SK-N-SH (cell line): ENCODE measurements at regions not wholly inside any gene's neighbourhood (a gene's known extent, or its start where the extent isn't known, plus 50 kb on each side); places are given as distances from the start of the nearest gene placed in this dataset.

ENCODE experiments used
- CTCF ChIA-PET: fragments of 300-600, 350-600 bp; formaldehyde crosslinking; extraction: SDS; loops from one replicate; lab custom pipeline; 2021; lab: Yijun Ruan, JAX
- POLR2A ChIA-PET: fragments of 350-600 bp; sonication (Branson Sonifier 250); formaldehyde crosslinking; extraction: SDS; loops from one replicate; lab custom pipeline; 2020; ENCODE audit warnings: antibody characterized with exemption, inconsistent platforms; lab: Yijun Ruan, JAX
- DNase-seq: peaks from one replicate; pipeline ENCODE4 v3.0.0; 2012
- H2AFZ ChIP-seq: fragments of 200-600 bp; sonication (generic); 2 replicates; pipeline ENCODE4 v1.8.1; 2016; ENCODE audit warnings: antibody characterized with exemption, mild to moderate bottlenecking, low read depth
- H3F3A ChIP-seq: fragments of 200-600 bp; sonication (generic); replicated peaks from 2 replicates; pipeline ENCODE3; 2016; ENCODE audit warnings: antibody characterized with exemption, mild to moderate bottlenecking; ENCODE audit not compliant: insufficient read depth
- H3K27ac ChIP-seq, 2 experiments: fragments of 200-500 bp in 1 of 2; fragments of 200-600 bp in 1 of 2; sonication (Bioruptor generic) in 1 of 2; sonication (generic), shearing (Covaris generic) in 1 of 2; 2 replicates each; pipeline versions ENCODE4 v1.5.1 to v1.6.1; 2014 to 2016; ENCODE audit warnings: low read depth in 2 of 2, inconsistent platforms in 1 of 2, low read length in 1 of 2, mild to moderate bottlenecking in 1 of 2, mixed read lengths in 1 of 2
- H3K27me3 ChIP-seq: fragments of 200-600 bp; sonication (generic), shearing (Covaris generic); 2 replicates; pipeline ENCODE4 v1.6.1; 2016; ENCODE audit warnings: mixed run types; ENCODE audit not compliant: insufficient read depth
- H3K36me3 ChIP-seq, 2 experiments: fragments of 200-500 bp in 1 of 2; fragments of 200-600 bp in 1 of 2; sonication (Bioruptor generic) in 1 of 2; sonication (generic) in 1 of 2; replicated peaks in 1 of 2; 2 replicates each; pipeline versions ENCODE3 to v1.5.1; 2014 to 2016; ENCODE audit warnings: low read length in 1 of 2, mild to moderate bottlenecking in 1 of 2; ENCODE audit not compliant: insufficient read depth in 2 of 2, control insufficient read depth in 1 of 2
- H3K4me1 ChIP-seq, 2 experiments: fragments of 200-500 bp in 1 of 2; fragments of 200-600 bp in 1 of 2; sonication (Bioruptor generic) in 1 of 2; sonication (generic), shearing (Covaris generic) in 1 of 2; 2 replicates each; pipeline versions ENCODE4 v1.5.1 to v1.6.1; 2014 to 2016; ENCODE audit warnings: low read depth in 1 of 2, low read length in 1 of 2, mixed run types in 1 of 2; ENCODE audit not compliant: insufficient read depth in 2 of 2, control insufficient read depth in 1 of 2
- H3K4me2 ChIP-seq: fragments of 200-600 bp; sonication (generic), shearing (Covaris generic); 2 replicates; pipeline ENCODE4 v1.6.1; 2017; ENCODE audit warnings: mixed run types
- H3K4me3 ChIP-seq, 2 experiments: fragments of 200-500 bp in 1 of 2; fragments of 200-600 bp in 1 of 2; sonication (Bioruptor generic) in 1 of 2; sonication (generic), shearing (Covaris generic) in 1 of 2; 2 replicates each; pipeline versions ENCODE4 v1.5.1 to v1.8.1; 2014 to 2016; ENCODE audit warnings: low read depth in 2 of 2, inconsistent platforms in 1 of 2, low read length in 1 of 2, mild to moderate bottlenecking in 1 of 2, mixed read lengths in 1 of 2, moderate library complexity in 1 of 2
- H3K79me2 ChIP-seq: fragments of 200-600 bp; sonication (generic); 2 replicates; pipeline ENCODE4 v1.8.1; 2017; ENCODE audit warnings: mild to moderate bottlenecking; ENCODE audit not compliant: insufficient read depth
- H3K9ac ChIP-seq: fragments of 200-600 bp; sonication (generic); 2 replicates; pipeline ENCODE4 v1.6.1; 2017; ENCODE audit warnings: mixed run types
- H3K9me2 ChIP-seq: fragments of 200-600 bp; sonication (generic); 2 replicates; pipeline ENCODE4 v1.6.1; 2017; ENCODE audit warnings: mixed run types
- H3K9me3 ChIP-seq: fragments of 200-600 bp; sonication (generic); 2 replicates; pipeline ENCODE4 v1.6.1; 2017; ENCODE audit warnings: mixed run types, mild to moderate bottlenecking, moderate library complexity
- H4K20me1 ChIP-seq: fragments of 200-600 bp; sonication (generic); 2 replicates; pipeline ENCODE4 v1.6.1; 2017; ENCODE audit warnings: mild to moderate bottlenecking, mixed run types; ENCODE audit not compliant: insufficient read depth
- CHD2 ChIP-seq: fragments of 150-350 bp; IDR thresholded peaks from 2 replicates; pipeline ENCODE4 v1.6.1; 2018; ENCODE audit warnings: low read length; ENCODE audit not compliant: partially characterized antibody
- CTCF ChIP-seq: fragments of 200-600 bp; sonication (generic); IDR thresholded peaks from 2 replicates; pipeline ENCODE4 v1.6.1; 2017; ENCODE audit warnings: antibody characterized with exemption, mild to moderate bottlenecking, moderate library complexity
- EP300 ChIP-seq, 2 experiments: IDR thresholded peaks; 2 replicates each; pipeline versions ENCODE4 v1.4.0 to v1.6.1; 2012; ENCODE audit warnings: borderline replicate concordance in 1 of 2, low read depth in 1 of 2, low read length in 1 of 2
- FOXM1 ChIP-seq: IDR thresholded peaks from 2 replicates; pipeline ENCODE4 v1.4.0; 2012; ENCODE audit warnings: low read depth, mild to moderate bottlenecking
- GABPA ChIP-seq: IDR thresholded peaks from 2 replicates; pipeline ENCODE4 v1.4.0; 2012; ENCODE audit warnings: low read depth, mild to moderate bottlenecking
- MAX ChIP-seq: IDR thresholded peaks from 2 replicates; pipeline ENCODE4 v1.4.0; 2012; ENCODE audit warnings: low read depth
- NFIC ChIP-seq: IDR thresholded peaks from 2 replicates; pipeline ENCODE4 v1.4.0; 2012; ENCODE audit warnings: borderline replicate concordance
- NRF1 ChIP-seq: IDR thresholded peaks from 2 replicates; pipeline ENCODE4 v1.6.1; 2012; ENCODE audit warnings: low read depth, mild to moderate bottlenecking, low read length
- POLR2AphosphoS5 ChIP-seq: IDR thresholded peaks from 2 replicates; pipeline ENCODE4 v1.6.1; 2012; ENCODE audit warnings: low read depth, low read length
- RXRA ChIP-seq: IDR thresholded peaks from 2 replicates; pipeline ENCODE4 v1.4.0; 2012; ENCODE audit warnings: low read depth, mild to moderate bottlenecking, borderline replicate concordance
- TAF1 ChIP-seq: IDR thresholded peaks from 2 replicates; pipeline ENCODE4 v1.6.1; 2012; ENCODE audit warnings: low read depth, mild to moderate bottlenecking, low read length, moderate library complexity, borderline replicate concordance
- TCF12 ChIP-seq: IDR thresholded peaks from 2 replicates; pipeline ENCODE4 v1.4.0; 2012
- TEAD4 ChIP-seq: IDR thresholded peaks from 2 replicates; pipeline ENCODE4 v1.4.0; 2012; ENCODE audit warnings: mild to moderate bottlenecking, borderline replicate concordance; ENCODE audit not compliant: insufficient read depth
- USF1 ChIP-seq: IDR thresholded peaks from 2 replicates; pipeline ENCODE4 v1.4.0; 2012; ENCODE audit warnings: low read depth, borderline replicate concordance
- USF2 ChIP-seq: fragments of 150-350 bp; IDR thresholded peaks from 2 replicates; pipeline ENCODE4 v1.6.1; 2017; ENCODE audit warnings: antibody characterized with exemption, low read length, low read depth, borderline replicate concordance
- YY1 ChIP-seq: IDR thresholded peaks from 2 replicates; pipeline ENCODE4 v1.4.0; 2012; ENCODE audit warnings: low read depth, mild to moderate bottlenecking
- WGBS: methylation state at CpG from one replicate; pipeline ENCODE4 v1.1.6; 2017; ENCODE audit warnings: low lambda C conversion rate; 5-methylcytosine and 5-hydroxymethylcytosine counted together
- TF ChIP-seq, protein P1 (sequence below): IDR thresholded peaks from 2 replicates; pipeline ENCODE4; 2012

DNA sequence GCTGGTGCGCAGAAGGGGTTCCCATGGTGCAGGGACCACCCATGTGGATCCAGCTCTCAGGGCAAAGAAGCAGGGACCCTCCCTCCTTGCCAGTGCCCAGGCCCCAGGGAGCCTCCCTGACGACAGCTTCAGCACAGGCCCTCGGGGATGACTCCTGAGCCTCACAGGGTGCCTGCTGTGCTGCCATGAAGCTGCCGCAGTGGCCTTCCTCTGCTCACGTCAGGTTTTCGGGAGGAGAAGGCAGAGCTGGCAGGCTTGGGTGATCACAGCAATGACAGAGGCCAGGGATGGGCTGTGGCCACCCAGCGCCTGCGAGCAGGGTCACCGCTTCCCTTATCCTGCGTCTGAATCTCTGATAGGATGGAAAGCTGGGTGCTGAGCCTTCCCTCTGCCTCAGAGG, 276.2 kb downstream of the BRD1 start:
- Histone ChIP-seq H3F3A (no peaks in the 10 kb centered on the region), H4K20me1 (no peaks in the 10 kb centered on the region), H3K36me3 (no peaks in the 10 kb centered on the region), H3K9me3 (no peaks in the 10 kb centered on the region), H3K4me2 (no peak overlapping the region), H3K27ac (no peak overlapping the region), H3K9ac (no peak overlapping the region), H3K9me2 (no peaks in the 10 kb centered on the region), H3K27me3 (no peaks in the 10 kb centered on the region; the same call in 1 of the 2 replicates), H3K79me2 (no peaks in the 10 kb centered on the region), H3K4me3 (no peak overlapping the region), H2AFZ (no peak overlapping the region), H3K4me1 (no peaks in the 10 kb centered on the region)
- ChIA-PET CTCF (no interaction called here), POLR2A (no interaction called here)
- no peak for DNase-seq
- WGBS, result 27% methylated on average over 3 of the region's 10 CpGs
- no peak for TF ChIP-seq CHD2

GRCh38 chr22:49550766-49551362, 276.8 kb downstream of the BRD1 start:
- no peaks in the 10 kb centered on the region for H3K9me2 ChIP-seq
- POLR2A ChIA-PET, result no interaction called here
- no peaks in the 10 kb centered on the region for H3F3A ChIP-seq
- no peak overlapping the region for H3K4me3 ChIP-seq
- H3K27ac ChIP-seq, result no peak overlapping the region
- H3K4me2 ChIP-seq, result no peak overlapping the region
- CTCF ChIA-PET, result no interaction called here
- H3K79me2 ChIP-seq, result no peaks in the 10 kb centered on the region
- 42% methylated on average over 11 of the region's 11 CpGs for WGBS
- H3K4me1 ChIP-seq, result no peaks in the 10 kb centered on the region
- no peaks in the 10 kb centered on the region for H4K20me1 ChIP-seq
- TF ChIP-seq GABPA, result no peak
- TF ChIP-seq TCF12, result no peak
- no peak for TF ChIP-seq CHD2
- TF ChIP-seq, all 33 proteins: peak for 0
- no peak for DNase-seq
- Histone ChIP-seq H3K36me3 (no peaks in the 10 kb centered on the region), H2AFZ (no peak overlapping the region), H3K27me3 (no peaks in the 10 kb centered on the region; the same call in 1 of the 2 replicates), H3K9me3 (no peaks in the 10 kb centered on the region), H3K9ac (no peak overlapping the region)

- no peak for DNase-seq
- Histone ChIP-seq H3K4me1 (no peaks in the 10 kb centered on the region), H3K27ac (no peak overlapping the region), H3F3A (no peaks in the 10 kb centered on the region), H3K36me3 (no peaks in the 10 kb centered on the region), H3K9ac (no peak overlapping the region), H2AFZ (no peak overlapping the region), H3K9me2 (no peaks in the 10 kb centered on the region), H3K27me3 (no peaks in the 10 kb centered on the region; the same call in 1 of the 2 replicates), H3K4me2 (no peak overlapping the region), H3K4me3 (no peak overlapping the region), H3K9me3 (no peaks in the 10 kb centered on the region), H4K20me1 (no peaks in the 10 kb centered on the region), H3K79me2 (no peaks in the 10 kb centered on the region)
- WGBS, result 38% methylated on average over 3 of the region's 3 CpGs
- CTCF ChIA-PET, result no interaction called here
- POLR2A ChIA-PET, result no interaction called here
- TF ChIP-seq, protein P1, sequence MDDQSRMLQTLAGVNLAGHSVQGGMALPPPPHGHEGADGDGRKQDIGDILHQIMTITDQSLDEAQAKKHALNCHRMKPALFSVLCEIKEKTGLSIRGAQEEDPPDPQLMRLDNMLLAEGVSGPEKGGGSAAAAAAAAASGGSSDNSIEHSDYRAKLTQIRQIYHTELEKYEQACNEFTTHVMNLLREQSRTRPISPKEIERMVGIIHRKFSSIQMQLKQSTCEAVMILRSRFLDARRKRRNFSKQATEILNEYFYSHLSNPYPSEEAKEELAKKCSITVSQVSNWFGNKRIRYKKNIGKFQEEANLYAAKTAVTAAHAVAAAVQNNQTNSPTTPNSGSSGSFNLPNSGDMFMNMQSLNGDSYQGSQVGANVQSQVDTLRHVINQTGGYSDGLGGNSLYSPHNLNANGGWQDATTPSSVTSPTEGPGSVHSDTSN, result no peak
- no peak for TF ChIP-seq EP300 (IDR thresholded peaks at IDR 0.05; ENCODE audit: borderline replicate concordance in 1 of 2, low read depth in 1 of 2, low read length in 1 of 2)
- TF ChIP-seq CTCF, result no peak
- no peak for TF ChIP-seq USF2
- no peak for TF ChIP-seq NFIC
- no peak for TF ChIP-seq TAF1
- no peak for TF ChIP-seq POLR2AphosphoS5
- TF ChIP-seq MAX, result no peak
- TF ChIP-seq YY1, result no peak
- no peak for TF ChIP-seq FOXM1
- no peak for TF ChIP-seq USF1
- TF ChIP-seq RXRA, result no peak
- no peak for TF ChIP-seq TEAD4
- TF ChIP-seq NRF1, result no peak
These were observed 277.6 kb downstream of the BRD1 start for GRCh38 chr22:49550141-49550430.
